AG20443 (cell line): ENCODE measurements at regions not wholly inside any gene's neighbourhood (a gene's known extent, or its start where the extent isn't known, plus 50 kb on each side); places are given as distances from the start of the nearest gene placed in this dataset.

Source experiments
- DNase-seq: peaks from one replicate; pipeline ENCODE4 v3.0.0; 2012; ENCODE audit warnings: low spot score, mixed read lengths

DNA sequence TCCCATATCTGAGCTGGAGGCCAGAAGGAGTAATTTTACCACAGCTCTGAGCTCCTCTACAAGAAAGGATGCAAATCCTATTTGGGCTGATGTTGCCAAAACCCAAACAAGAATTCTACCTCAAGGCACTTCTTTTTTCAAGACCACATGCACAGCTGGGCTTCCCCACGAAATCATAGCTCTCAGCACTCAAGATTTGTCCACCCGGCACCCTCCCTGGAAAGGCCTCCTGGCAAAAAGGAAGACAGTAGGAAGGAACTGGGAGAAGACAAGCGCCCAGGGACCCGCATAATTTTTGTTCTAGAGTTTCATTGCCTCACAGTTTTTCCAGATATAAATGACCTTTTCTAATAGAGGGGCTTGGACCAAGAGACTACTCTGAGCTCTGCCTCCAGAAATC, 90.5 kb downstream of the BANF2 start:
- no peak for DNase-seq

DNA sequence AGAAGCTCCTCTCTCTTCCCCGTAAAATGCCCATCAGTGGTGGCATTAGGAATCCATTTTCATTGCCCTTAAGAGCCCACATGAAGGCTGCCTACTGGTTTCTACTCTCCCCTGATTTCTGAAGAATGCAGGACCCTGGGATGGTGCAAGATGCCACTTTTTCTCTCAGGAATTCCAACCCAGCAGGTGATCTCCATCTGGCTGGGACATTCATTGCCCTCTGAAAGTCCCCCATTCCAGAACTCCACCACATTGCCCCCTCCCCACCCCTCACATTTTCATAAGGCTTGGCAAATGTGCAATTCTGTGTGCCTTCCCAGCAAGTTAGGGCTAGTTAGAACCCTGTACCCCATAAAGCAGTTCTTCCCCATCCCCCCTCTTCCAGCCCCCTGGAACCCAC, 88.0 kb downstream of the BANF2 start:
- DNase-seq = no peak

DNA sequence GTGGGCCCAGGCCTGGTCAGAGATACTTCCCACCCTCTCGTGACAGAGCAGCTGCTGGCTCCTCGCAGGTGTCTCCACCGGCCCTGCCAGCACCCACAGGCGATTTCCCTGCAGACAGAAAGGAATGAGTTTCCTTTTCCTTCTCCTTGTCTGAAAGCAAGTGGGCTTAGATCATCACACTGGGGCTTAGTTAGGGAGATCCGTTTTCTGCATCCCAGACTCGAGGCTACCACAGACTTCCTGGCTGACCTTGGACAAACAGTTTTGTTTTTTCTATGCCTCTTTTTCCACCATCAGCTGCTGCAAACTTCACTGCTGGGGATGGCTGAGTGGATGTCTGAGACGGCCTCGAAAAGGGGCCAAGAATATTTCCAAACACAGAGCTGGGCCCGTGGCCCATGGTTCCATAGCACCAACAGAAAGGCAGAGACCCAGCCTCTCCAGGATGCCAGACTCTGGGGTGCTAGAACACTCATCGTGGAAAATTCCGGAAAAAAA, 86.5 kb downstream of the BANF2 start:
- peak; percentile 51 for DNase-seq
